Neuronal stem cell (in vitro differentiated cells): ENCODE measurements at regions not wholly inside any gene's neighbourhood (a gene's known extent, or its start where the extent isn't known, plus 50 kb on each side); places are given as distances from the start of the nearest gene placed in this dataset.

Experiments used
- DNase-seq: peaks from one replicate; pipeline ENCODE4 v3.0.0-alpha.2; 2013; ENCODE audit warnings: low spot score
- H2AFZ ChIP-seq: one replicate; pipeline ENCODE4 v1.6.1; 2013; ENCODE audit warnings: mild to moderate bottlenecking, low read length, inconsistent platforms
- H2AK5ac ChIP-seq: 2 replicates; pipeline ENCODE4 v1.6.1; 2013; ENCODE audit warnings: low read depth, mild to moderate bottlenecking, inconsistent platforms, low read length, moderate library complexity, mixed read lengths
- H2BK120ac ChIP-seq: 2 replicates; pipeline ENCODE4 v1.6.1; 2013; ENCODE audit warnings: low read depth, mild to moderate bottlenecking, inconsistent platforms, low read length, moderate library complexity, mixed read lengths
- H2BK12ac ChIP-seq: one replicate; pipeline ENCODE4 v1.6.1; 2013; ENCODE audit warnings: low read length, inconsistent platforms
- H2BK15ac ChIP-seq: 2 replicates; pipeline ENCODE4 v1.6.1; 2013; ENCODE audit warnings: mild to moderate bottlenecking, low read length, inconsistent platforms, mixed read lengths
- H2BK5ac ChIP-seq: one replicate; pipeline ENCODE4 v1.6.1; 2013; ENCODE audit warnings: inconsistent platforms, mild to moderate bottlenecking, low read length, moderate library complexity
- H3K14ac ChIP-seq: one replicate; pipeline ENCODE4 v1.6.1; 2013; ENCODE audit warnings: low read length, inconsistent platforms
- H3K18ac ChIP-seq: 2 replicates; pipeline ENCODE4 v1.6.1; 2013; ENCODE audit warnings: low read length, inconsistent platforms
- H3K23ac ChIP-seq: 2 replicates; pipeline ENCODE4 v1.6.1; 2013; ENCODE audit warnings: low read depth, mild to moderate bottlenecking, mixed read lengths, low read length, inconsistent platforms; ENCODE audit not compliant: poor library complexity
- H3K27ac ChIP-seq: replicated peaks from 3 replicates; pipeline ENCODE4 v1.5.1; 2013; ENCODE audit warnings: low read length, inconsistent platforms
- H3K27me3 ChIP-seq, 3 experiments: 2 replicates each; pipeline ENCODE4 v1.6.1; 2013; ENCODE audit warnings: low read length in 3 of 3, mild to moderate bottlenecking in 2 of 3, inconsistent platforms in 1 of 3, low read depth in 1 of 3, mixed read lengths in 1 of 3, moderate library complexity in 1 of 3; ENCODE audit not compliant: control insufficient read depth in 3 of 3, insufficient read depth in 3 of 3
- H3K36me3 ChIP-seq, 2 donors: replicated peaks in 1 of 2; 2 replicates each; pipeline ENCODE4 v1.6.1; 2013; ENCODE audit warnings: low read length in 2 of 2; ENCODE audit not compliant: control insufficient read depth in 2 of 2, insufficient read depth in 2 of 2
- H3K4ac ChIP-seq: 2 replicates; pipeline ENCODE4 v1.6.1; 2013; ENCODE audit warnings: inconsistent platforms, mild to moderate bottlenecking, low read length, moderate library complexity
- H3K4me1 ChIP-seq, 2 donors: 1 replicate in 1 of 2; 2 replicates in 1 of 2; pipeline ENCODE4 v1.6.1; 2013; ENCODE audit warnings: low read length in 2 of 2, low read depth in 1 of 2; ENCODE audit not compliant: control insufficient read depth in 2 of 2, insufficient read depth in 1 of 2
- H3K4me2 ChIP-seq: one replicate; pipeline ENCODE4 v1.6.1; 2013; ENCODE audit warnings: mild to moderate bottlenecking, low read length, inconsistent platforms; ENCODE audit not compliant: insufficient read depth, poor library complexity, severe bottlenecking
- H3K4me3 ChIP-seq, 2 donors: 2 replicates each; pipeline ENCODE4 v1.5.1; 2013; ENCODE audit warnings: low read length in 2 of 2, mild to moderate bottlenecking in 2 of 2, inconsistent platforms in 1 of 2, moderate library complexity in 1 of 2
- H3K79me1 ChIP-seq: one replicate; pipeline ENCODE4 v1.6.1; 2013; ENCODE audit warnings: low read depth, mild to moderate bottlenecking, inconsistent platforms, low read length, moderate library complexity
- H3K9ac ChIP-seq: one replicate; pipeline ENCODE4 v1.6.1; 2013; ENCODE audit warnings: mild to moderate bottlenecking, low read depth, low read length, inconsistent platforms; ENCODE audit not compliant: poor library complexity
- H3K9me3 ChIP-seq, 2 donors: replicated peaks in 1 of 2; 2 replicates each; pipeline versions ENCODE3 to v1.6.1; 2013; ENCODE audit warnings: low read length in 2 of 2, mild to moderate bottlenecking in 2 of 2, inconsistent platforms in 1 of 2, low read depth in 1 of 2, mixed read lengths in 1 of 2, moderate library complexity in 1 of 2; ENCODE audit not compliant: control insufficient read depth in 2 of 2, insufficient read depth in 1 of 2
- H4K8ac ChIP-seq: one replicate; pipeline ENCODE4 v1.6.1; 2013; ENCODE audit warnings: low read depth, mild to moderate bottlenecking, inconsistent platforms, low read length, moderate library complexity
- H4K91ac ChIP-seq: one replicate; pipeline ENCODE4 v1.6.1; 2013; ENCODE audit warnings: low read length, low read depth, mild to moderate bottlenecking, inconsistent platforms; ENCODE audit not compliant: poor library complexity
- WGBS, 2 donors: extraction: QIAGEN DNeasy Blood & Tissue Kit; methylation state at CpG; one replicate each; pipeline ENCODE4 v1.1.7; 2013; ENCODE audit warnings: missing lambda C conversion rate in 2 of 2, mixed read lengths in 1 of 2; ENCODE audit not compliant: insufficient read length in 2 of 2, insufficient replicate concordance in 1 of 2; ENCODE audit errors: extremely low coverage in 2 of 2; 5-methylcytosine and 5-hydroxymethylcytosine counted together

DNA sequence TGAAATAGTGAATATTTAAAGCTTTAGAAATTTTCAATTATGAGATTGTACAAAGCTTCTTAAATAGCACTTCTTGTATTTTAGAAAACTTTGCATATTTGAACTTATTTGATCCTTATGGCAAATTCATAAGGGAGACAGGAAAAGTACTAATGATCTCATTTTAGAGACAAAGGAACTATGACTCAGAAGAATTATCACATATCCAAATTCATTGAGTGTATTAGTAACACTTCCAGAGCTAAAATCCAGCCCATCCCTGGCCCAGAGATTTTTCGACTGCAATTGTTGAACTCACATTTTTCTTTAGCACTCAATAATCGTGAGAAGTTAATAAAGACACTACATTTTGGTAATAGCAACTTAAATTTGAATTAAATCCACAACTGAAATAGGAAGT is 704.3 kb downstream of the EPM2A start:
- Histone ChIP-seq H4K8ac (no peak overlapping the region), H3K9me3 (peaks cover 0 to 2% of the 10 kb centered on the region in 2 donors), H3K18ac (no peak overlapping the region), H3K27ac (no peak overlapping the region), H2BK15ac (no peak overlapping the region), H3K4me2 (no peak overlapping the region), H2AK5ac (no peak overlapping the region), H3K27me3 (no peaks in the 10 kb centered on the region), H3K4me1 (no peaks in the 10 kb centered on the region), H3K14ac (no peak overlapping the region), H3K36me3 (no peaks in the 10 kb centered on the region), H2BK12ac (no peak overlapping the region), H3K23ac (no peak overlapping the region), H2BK120ac (no peak overlapping the region), H2BK5ac (no peak overlapping the region), H3K79me1 (no peaks in the 10 kb centered on the region), H3K4me3 (no peak overlapping the region), H3K4ac (no peak overlapping the region), H3K9ac (no peak overlapping the region), H2AFZ (no peak overlapping the region), H4K91ac (no peak overlapping the region)
- no CpG with 5 or more reads among the region's 2 CpGs for WGBS, 2 donors
- DNase-seq: no peak

DNA sequence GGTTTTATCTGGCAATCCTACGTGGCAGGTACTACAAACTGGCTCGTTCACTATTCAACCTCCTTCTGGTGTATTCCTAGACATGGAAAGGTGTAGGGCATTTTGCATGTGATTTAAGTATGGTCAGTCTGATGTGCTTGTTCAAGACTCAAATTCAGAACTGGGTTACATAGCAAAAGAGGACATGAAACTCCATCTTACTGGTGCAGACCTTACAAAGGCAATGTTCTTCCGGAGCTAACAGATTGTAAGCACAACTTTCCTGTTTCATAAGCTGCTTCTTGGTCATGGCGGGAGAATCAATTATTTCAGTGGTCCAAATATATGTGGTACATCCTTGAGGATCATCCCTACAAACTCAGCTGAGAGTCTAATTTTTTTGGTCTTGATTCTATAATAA is 703.4 kb downstream of the EPM2A start:
- no peak overlapping the region for H2AK5ac ChIP-seq
- H2BK120ac ChIP-seq: no peak overlapping the region

DNA sequence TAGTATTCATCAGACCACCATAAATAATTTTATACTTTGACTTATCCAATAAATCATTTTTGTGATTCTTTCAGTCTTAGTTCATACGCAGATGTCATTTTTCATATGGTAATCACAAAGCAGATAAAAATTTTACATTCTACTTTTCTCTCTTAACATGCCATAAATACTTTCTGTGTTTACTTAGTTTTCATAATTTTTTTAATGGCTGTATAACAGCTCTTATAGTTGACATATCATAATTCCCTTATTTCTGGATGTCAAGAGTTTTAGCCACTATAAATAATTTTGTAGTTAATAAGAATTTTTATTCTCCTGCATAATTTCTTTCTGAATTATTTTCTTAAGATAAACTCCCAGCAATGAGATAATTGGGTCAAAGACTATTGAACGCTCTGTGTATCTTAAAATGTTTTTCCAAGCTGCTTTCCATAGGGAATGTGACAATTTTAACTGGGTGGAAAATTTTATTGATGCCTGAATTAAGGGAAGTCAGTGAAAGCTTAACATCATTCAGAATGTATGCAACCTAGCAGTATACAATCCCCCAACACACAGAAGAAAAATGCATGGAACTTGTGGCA is 702.7 kb downstream of the EPM2A start:
- no peak overlapping the region for H3K9ac ChIP-seq
- no peak overlapping the region for H2BK15ac ChIP-seq
- H3K36me3 ChIP-seq: no peaks in the 10 kb centered on the region
- H3K27me3 ChIP-seq: no peaks in the 10 kb centered on the region
- H3K27ac ChIP-seq: no peak overlapping the region
- H2AK5ac ChIP-seq: no peak overlapping the region
- H3K4me1 ChIP-seq: no peaks in the 10 kb centered on the region
- H3K14ac ChIP-seq: no peak overlapping the region
- no peak overlapping the region for H2BK5ac ChIP-seq
- WGBS, 2 donors: no CpG with 5 or more reads among the region's 2 CpGs
- H3K18ac ChIP-seq: no peak overlapping the region
- no peak overlapping the region for H3K4ac ChIP-seq
- no peak overlapping the region for H3K23ac ChIP-seq
- DNase-seq: no peak
- no peak overlapping the region for H2BK12ac ChIP-seq
- no peak overlapping the region for H4K91ac ChIP-seq
- no peak overlapping the region for H4K8ac ChIP-seq
- H3K79me1 ChIP-seq: no peaks in the 10 kb centered on the region
- no peak overlapping the region for H3K4me2 ChIP-seq
- peaks cover 0 to 2% of the 10 kb centered on the region in 2 donors for H3K9me3 ChIP-seq
- H3K4me3 ChIP-seq: no peak overlapping the region
- H2AFZ ChIP-seq: no peak overlapping the region
- no peak overlapping the region for H2BK120ac ChIP-seq

More for the DNA sequence above, 703.4 kb downstream of the EPM2A start:
- H3K4me1 ChIP-seq: no peaks in the 10 kb centered on the region
- H4K91ac ChIP-seq: no peak overlapping the region
- no peak overlapping the region for H3K18ac ChIP-seq
- H3K4ac ChIP-seq: no peak overlapping the region
- no peak overlapping the region for H3K27ac ChIP-seq
- no peak overlapping the region for H2AFZ ChIP-seq
- H3K79me1 ChIP-seq: no peaks in the 10 kb centered on the region
- H2BK5ac ChIP-seq: no peak overlapping the region
- H3K4me2 ChIP-seq: no peak overlapping the region
- whole genome bisulfite sequencing, 2 donors: no CpG with 5 or more reads among the region's 4 CpGs
- no peak for DNase-seq
- H3K4me3 ChIP-seq: no peak overlapping the region
- H2BK12ac ChIP-seq: no peak overlapping the region
- H4K8ac ChIP-seq: no peak overlapping the region
- H3K9me3 ChIP-seq: peaks cover 0 to 2% of the 10 kb centered on the region in 2 donors
- H3K23ac ChIP-seq: no peak overlapping the region
- no peak overlapping the region for H3K14ac ChIP-seq
- H3K27me3 ChIP-seq: no peaks in the 10 kb centered on the region
- H3K36me3 ChIP-seq: no peaks in the 10 kb centered on the region
- no peak overlapping the region for H2BK15ac ChIP-seq
- no peak overlapping the region for H3K9ac ChIP-seq

DNA sequence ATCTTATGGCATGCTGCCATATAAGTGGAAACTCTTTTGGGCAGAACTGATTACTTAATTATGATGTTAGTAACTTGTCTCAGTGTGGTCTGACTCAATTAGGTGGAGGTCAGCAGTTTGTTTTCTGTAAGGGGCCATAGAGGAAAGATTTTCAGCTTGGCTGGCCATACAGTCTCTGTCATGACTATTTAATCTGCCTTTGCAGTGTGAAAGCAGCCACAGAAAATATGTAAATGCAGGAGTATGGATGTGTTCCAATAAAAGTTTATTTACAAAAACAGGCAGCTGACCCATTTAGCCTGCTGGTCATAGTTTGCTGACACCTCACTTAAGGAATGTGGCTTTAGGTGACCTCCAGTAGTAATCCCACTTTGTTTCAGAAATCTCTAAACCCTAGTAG is 700.7 kb downstream of the EPM2A start:
- Histone ChIP-seq H3K18ac (no peak overlapping the region), H4K8ac (no peak overlapping the region), H3K79me1 (no peaks in the 10 kb centered on the region), H3K4me2 (no peak overlapping the region), H2BK12ac (no peak overlapping the region), H2BK120ac (no peak overlapping the region), H3K36me3 (no peaks in the 10 kb centered on the region), H3K4me1 (no peaks in the 10 kb centered on the region), H3K4me3 (no peak overlapping the region), H3K14ac (no peak overlapping the region), H3K9ac (no peak overlapping the region), H2AK5ac (no peak overlapping the region), H4K91ac (no peak overlapping the region), H3K23ac (no peak overlapping the region), H2BK15ac (no peak overlapping the region), H3K9me3 (peaks cover 0 to 2% of the 10 kb centered on the region in 2 donors), H3K27ac (no peak overlapping the region), H2BK5ac (no peak overlapping the region), H2AFZ (no peak overlapping the region), H3K4ac (no peak overlapping the region), H3K27me3 (no peaks in the 10 kb centered on the region)
- DNase-seq: no peak
